ENCODE measurements at regions not wholly inside any gene's neighbourhood (a gene's known extent, or its start where the extent isn't known, plus 50 kb on each side); places are given as distances from the start of the nearest gene placed in this dataset.

DNA sequence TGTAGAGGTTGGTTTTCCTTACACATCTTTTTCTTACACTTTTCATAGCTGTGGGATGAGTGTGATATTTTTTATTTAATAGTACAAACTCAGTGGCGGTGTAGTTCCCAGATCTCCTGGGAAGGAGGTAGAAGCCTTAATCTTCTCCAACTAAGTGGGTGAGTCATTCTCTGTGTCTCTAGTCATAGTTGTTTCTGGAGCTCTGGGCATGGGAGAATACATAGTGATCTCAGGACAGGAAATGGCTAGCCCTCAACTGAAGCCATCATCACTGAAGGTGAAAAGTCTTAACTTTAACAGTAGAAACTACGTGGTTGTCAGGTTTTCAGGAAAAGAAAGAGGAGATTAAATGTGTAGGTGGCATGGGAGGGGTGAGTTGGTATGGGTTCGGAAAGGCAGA lies 319.4 kb upstream of the FZD8 start:
- TF ChIP-seq POLR2AphosphoS5 (IDR thresholded peaks at IDR 0.05) (no peak), POLR2A (IDR thresholded peaks at IDR 0.05) (no peak), EP300 (IDR thresholded peaks at IDR 0.05) (no peak)
- TF ChIP-seq, protein P1, sequence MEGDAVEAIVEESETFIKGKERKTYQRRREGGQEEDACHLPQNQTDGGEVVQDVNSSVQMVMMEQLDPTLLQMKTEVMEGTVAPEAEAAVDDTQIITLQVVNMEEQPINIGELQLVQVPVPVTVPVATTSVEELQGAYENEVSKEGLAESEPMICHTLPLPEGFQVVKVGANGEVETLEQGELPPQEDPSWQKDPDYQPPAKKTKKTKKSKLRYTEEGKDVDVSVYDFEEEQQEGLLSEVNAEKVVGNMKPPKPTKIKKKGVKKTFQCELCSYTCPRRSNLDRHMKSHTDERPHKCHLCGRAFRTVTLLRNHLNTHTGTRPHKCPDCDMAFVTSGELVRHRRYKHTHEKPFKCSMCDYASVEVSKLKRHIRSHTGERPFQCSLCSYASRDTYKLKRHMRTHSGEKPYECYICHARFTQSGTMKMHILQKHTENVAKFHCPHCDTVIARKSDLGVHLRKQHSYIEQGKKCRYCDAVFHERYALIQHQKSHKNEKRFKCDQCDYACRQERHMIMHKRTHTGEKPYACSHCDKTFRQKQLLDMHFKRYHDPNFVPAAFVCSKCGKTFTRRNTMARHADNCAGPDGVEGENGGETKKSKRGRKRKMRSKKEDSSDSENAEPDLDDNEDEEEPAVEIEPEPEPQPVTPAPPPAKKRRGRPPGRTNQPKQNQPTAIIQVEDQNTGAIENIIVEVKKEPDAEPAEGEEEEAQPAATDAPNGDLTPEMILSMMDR (IDR thresholded peaks at IDR 0.05): no peak
